ENCODE measurements at regions not wholly inside any gene's neighbourhood (a gene's known extent, or its start where the extent isn't known, plus 50 kb on each side); places are given as distances from the start of the nearest gene placed in this dataset.

DNA sequence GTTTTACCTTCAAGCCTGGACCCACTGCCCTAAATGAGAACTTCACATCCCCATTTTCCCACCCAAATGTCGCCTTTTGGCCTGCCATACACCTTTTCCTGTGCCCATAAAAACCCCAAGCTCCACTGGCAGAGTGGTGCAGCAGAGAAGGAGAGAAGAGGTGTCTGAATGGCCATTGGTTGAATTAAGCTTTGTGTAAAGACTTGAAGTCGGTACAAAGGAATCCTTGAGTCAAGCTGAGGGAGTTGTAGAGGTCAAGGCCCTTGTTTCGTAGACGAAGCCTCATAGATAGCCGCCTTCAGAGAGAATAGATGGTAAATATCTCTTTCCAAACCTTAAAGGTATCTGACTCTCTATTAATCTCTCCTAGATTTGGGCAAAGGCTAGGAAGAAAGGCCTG is 1479.2 kb upstream of the PRR20A start:
- H3K4me3 ChIP-seq (replicated peaks in 1 of 2; ENCODE audit: low read depth in 2 of 2, low read length in 2 of 2): no peak overlapping the region
- TF ChIP-seq, protein P1, sequence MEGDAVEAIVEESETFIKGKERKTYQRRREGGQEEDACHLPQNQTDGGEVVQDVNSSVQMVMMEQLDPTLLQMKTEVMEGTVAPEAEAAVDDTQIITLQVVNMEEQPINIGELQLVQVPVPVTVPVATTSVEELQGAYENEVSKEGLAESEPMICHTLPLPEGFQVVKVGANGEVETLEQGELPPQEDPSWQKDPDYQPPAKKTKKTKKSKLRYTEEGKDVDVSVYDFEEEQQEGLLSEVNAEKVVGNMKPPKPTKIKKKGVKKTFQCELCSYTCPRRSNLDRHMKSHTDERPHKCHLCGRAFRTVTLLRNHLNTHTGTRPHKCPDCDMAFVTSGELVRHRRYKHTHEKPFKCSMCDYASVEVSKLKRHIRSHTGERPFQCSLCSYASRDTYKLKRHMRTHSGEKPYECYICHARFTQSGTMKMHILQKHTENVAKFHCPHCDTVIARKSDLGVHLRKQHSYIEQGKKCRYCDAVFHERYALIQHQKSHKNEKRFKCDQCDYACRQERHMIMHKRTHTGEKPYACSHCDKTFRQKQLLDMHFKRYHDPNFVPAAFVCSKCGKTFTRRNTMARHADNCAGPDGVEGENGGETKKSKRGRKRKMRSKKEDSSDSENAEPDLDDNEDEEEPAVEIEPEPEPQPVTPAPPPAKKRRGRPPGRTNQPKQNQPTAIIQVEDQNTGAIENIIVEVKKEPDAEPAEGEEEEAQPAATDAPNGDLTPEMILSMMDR (IDR thresholded peaks at IDR 0.05; ENCODE audit: low read depth, low read length): no peak
- no peak for DNase-seq (ENCODE audit: low read depth in 2 of 2)

- no peak overlapping the region for H3K4me3 ChIP-seq (replicated peaks in 1 of 2; ENCODE audit: low read depth in 2 of 2, low read length in 2 of 2)
- DNase-seq (ENCODE audit: low read depth in 2 of 2): no peak
- TF ChIP-seq, protein P1 (IDR thresholded peaks at IDR 0.05; ENCODE audit: low read depth, low read length): no peak
Measured at GRCh38 chr13:55664178-55664577, 1476.5 kb upstream of the PRR20A start.

- no peak for DNase-seq (ENCODE audit: low read depth in 2 of 2)
- TF ChIP-seq, protein P1 (IDR thresholded peaks at IDR 0.05; ENCODE audit: low read depth, low read length): no peak
- H3K4me3 ChIP-seq (replicated peaks in 1 of 2; ENCODE audit: low read depth in 2 of 2, low read length in 2 of 2): no peak overlapping the region
Measured at GRCh38 chr13:55669051-55669450, 1471.7 kb upstream of the PRR20A start.

DNA sequence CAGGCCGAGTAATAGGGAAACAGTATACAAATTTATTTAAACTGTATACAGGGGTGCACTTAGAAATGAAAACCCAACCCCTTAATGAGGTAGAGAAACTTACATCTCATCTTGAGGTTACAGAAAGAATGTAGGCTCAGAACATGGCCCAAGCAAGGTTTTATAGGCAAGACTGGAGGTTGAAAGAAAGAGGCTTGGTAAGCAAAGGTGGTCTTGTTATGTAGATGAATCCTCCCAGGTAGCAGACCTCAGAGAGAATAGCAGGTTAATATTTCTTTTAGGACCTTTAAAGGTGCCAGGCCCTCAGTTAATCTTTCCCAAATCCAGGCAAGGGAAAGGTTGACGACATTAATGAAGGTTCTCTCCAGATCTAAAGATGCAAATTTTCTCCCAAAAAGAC is 1466.8 kb upstream of the PRR20A start:
- no peak overlapping the region for H3K4me3 ChIP-seq (replicated peaks in 1 of 2; ENCODE audit: low read depth in 2 of 2, low read length in 2 of 2)
- TF ChIP-seq, protein P1 (IDR thresholded peaks at IDR 0.05; ENCODE audit: low read depth, low read length): no peak
- DNase-seq (ENCODE audit: low read depth in 2 of 2): no peak

DNA sequence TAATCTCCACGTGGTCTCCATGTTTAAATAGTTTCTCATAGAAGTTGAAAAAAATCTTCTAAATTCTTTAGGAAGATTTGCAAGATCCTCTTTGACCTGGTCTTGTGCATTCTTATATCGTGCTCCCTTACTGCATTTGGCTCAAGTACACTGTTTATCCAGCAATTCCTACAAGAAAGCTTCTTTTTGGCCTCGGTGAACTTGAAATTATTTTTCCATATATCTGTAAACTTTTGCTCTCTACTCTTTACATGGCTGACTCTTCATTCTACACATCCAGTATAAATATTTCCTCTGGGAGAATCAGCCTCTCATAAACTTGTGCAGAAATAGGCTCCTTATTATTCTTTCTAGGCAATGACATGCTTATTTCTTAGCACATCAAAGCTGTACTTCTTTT is 1457.9 kb upstream of the PRR20A start:
- TF ChIP-seq, protein P1 (IDR thresholded peaks at IDR 0.05; ENCODE audit: low read depth, low read length): no peak
- DNase-seq (ENCODE audit: low read depth in 2 of 2): no peak
- H3K4me3 ChIP-seq (replicated peaks in 1 of 2; ENCODE audit: low read depth in 2 of 2, low read length in 2 of 2): no peak overlapping the region

DNA sequence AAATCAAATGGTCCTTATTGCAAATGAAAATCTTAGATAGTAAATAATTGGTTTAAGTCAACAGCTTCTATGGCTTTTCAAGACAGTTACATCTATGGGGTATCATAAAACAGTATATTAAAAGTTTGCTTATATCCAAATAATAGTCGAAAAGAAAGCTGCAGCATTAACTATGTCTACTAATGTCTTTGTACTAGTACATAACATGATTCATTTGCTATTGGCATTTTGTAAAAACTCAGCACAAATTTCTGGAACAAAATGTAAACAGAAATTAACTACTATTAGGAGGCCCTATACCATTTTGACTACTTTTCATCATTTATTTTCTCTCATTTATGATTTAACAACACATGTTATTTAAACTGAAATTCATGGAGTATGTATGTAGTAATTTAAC is 1435.2 kb upstream of the PRR20A start:
- DNase-seq (ENCODE audit: low read depth in 2 of 2): no peak
- TF ChIP-seq, protein P1 (IDR thresholded peaks at IDR 0.05; ENCODE audit: low read depth, low read length): no peak
- H3K4me3 ChIP-seq (replicated peaks in 1 of 2; ENCODE audit: low read depth in 2 of 2, low read length in 2 of 2): no peak overlapping the region

DNA sequence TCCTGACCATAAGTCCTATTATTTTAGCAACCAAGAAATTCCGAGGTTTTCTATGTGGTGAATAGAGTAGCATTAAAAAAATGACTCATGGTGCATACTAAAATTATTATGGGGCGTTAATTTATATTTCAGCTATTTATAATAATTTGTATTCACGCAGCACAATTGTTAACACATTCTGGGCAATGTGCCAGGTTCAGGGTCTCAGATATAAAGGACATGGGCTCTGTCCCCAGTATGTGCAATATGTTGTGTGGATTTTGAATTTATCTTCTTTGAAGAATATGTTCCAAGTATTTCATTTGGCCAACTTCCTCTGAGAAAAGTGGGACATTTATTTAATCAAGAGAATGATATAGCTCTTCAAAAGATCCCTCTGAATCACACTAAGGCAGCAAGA is 1434.7 kb upstream of the PRR20A start:
- no peak for DNase-seq (ENCODE audit: low read depth in 2 of 2)
- TF ChIP-seq, protein P1 (IDR thresholded peaks at IDR 0.05; ENCODE audit: low read depth, low read length): no peak
- no peak overlapping the region for H3K4me3 ChIP-seq (replicated peaks in 1 of 2; ENCODE audit: low read depth in 2 of 2, low read length in 2 of 2)

All from cardiac fibroblast (primary cell).